ENCODE measurements at regions not wholly inside any gene's neighbourhood (a gene's known extent, or its start where the extent isn't known, plus 50 kb on each side); places are given as distances from the start of the nearest gene placed in this dataset.
"Not testable (repeated sequence)": the region's sequence is repeated elsewhere in the genome, so short reads cannot be mapped to it uniquely, and the experiment has no call there.

DNA sequence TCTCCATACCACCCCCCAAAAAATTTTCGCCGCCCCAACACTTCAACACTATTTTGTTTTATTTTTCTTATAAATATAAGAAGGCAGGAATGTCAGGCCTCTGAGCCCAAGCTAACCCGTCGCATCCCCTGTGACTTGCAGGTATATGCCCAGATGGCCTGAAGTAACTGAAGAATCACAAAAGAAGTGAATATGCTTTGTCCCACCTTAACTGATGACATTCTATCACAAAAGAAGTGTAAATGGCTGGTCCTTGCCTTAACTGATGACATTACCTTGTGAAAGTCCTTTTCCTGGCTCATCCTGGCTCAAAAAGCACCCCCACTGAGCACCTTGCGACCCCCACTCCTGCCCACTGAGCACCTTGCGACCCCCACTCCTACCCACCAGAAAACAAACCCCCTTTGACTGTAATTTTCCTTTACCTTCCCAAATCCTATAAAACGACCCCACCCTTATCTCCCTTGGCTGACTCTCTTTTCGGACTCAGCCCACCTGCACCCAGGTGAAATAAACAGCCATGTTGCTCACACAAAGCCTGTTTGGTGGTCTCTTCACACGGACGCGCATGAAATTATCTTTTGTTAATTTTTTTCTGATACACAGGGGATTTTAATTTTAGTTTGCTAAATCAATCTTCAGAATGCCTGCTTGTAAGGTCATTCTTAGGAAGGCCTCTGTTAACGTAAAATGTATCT is 87.9 kb upstream of the CCDC180 start:
- H3K36me3 ChIP-seq (ENCODE audit: control insufficient read depth in 2 of 2, extremely low read depth in 1 of 2, insufficient read depth in 1 of 2, low read length in 1 of 2); CTCF ChIA-PET; H3K4me3 ChIP-seq (ENCODE audit: control insufficient read depth in 1 of 2, extremely low read depth in 1 of 2, low read length in 1 of 2); H3K4me3 Mint-ChIP-seq; H3K36me3 Mint-ChIP-seq; H3K9me3 ChIP-seq; H3K27ac ChIP-seq (ENCODE audit: low read length); POLR2A ChIA-PET; DNase-seq; H3K9me3 Mint-ChIP-seq; ATAC-seq (replicated peaks in 1 of 4): not testable (repeated sequence)
- H3K4me1 Mint-ChIP-seq: peaks cover 5 to 11% (median 10%) of the 10 kb centered on the region in 3 donors
- peak overlapping the region in 1 of 2 donors; percentile 25 for H3K27ac Mint-ChIP-seq
- WGBS (ENCODE audit: insufficient coverage): 40% methylated on average over 1 of the region's 12 CpGs
- Histone ChIP-seq H3K27me3 (replicated peaks in 1 of 2; ENCODE audit: control insufficient read depth in 2 of 2, extremely low read depth in 1 of 2, insufficient read depth in 2 of 2, low read length in 1 of 2) (peaks cover 8 to 23% of the 10 kb centered on the region in 2 experiments), H3K4me1 (ENCODE audit: control insufficient read depth in 1 of 2, extremely low read depth in 1 of 2, insufficient read depth in 2 of 2, low read length in 2 of 2) (peaks cover 0 to 13% of the 10 kb centered on the region in 2 experiments)
- H3K27me3 Mint-ChIP-seq: peaks cover 45 to 56% of the 10 kb centered on the region in 2 donors

GRCh38 chr9:97215127-97215526 is 92.3 kb upstream of the CCDC180 start:
- H3K27ac ChIP-seq (ENCODE audit: low read length); H3K4me1 ChIP-seq (ENCODE audit: control insufficient read depth in 1 of 2, extremely low read depth in 1 of 2, insufficient read depth in 2 of 2, low read length in 2 of 2); H3K36me3 Mint-ChIP-seq; H3K36me3 ChIP-seq (ENCODE audit: control insufficient read depth in 2 of 2, extremely low read depth in 1 of 2, insufficient read depth in 1 of 2, low read length in 1 of 2); H3K27ac Mint-ChIP-seq; H3K4me3 Mint-ChIP-seq; POLR2A ChIA-PET; DNase-seq; H3K9me3 Mint-ChIP-seq; H3K9me3 ChIP-seq; CTCF ChIA-PET; H3K4me3 ChIP-seq (ENCODE audit: control insufficient read depth in 1 of 2, extremely low read depth in 1 of 2, low read length in 1 of 2); H3K27me3 ChIP-seq (replicated peaks in 1 of 2; ENCODE audit: control insufficient read depth in 2 of 2, extremely low read depth in 1 of 2, insufficient read depth in 2 of 2, low read length in 1 of 2); ATAC-seq (replicated peaks in 1 of 4); H3K4me1 Mint-ChIP-seq: not testable (repeated sequence)
- peaks cover 16 to 29% of the 10 kb centered on the region in 2 donors for H3K27me3 Mint-ChIP-seq
- 83% methylated on average over 3 of the region's 10 CpGs for WGBS (ENCODE audit: insufficient coverage)

DNA sequence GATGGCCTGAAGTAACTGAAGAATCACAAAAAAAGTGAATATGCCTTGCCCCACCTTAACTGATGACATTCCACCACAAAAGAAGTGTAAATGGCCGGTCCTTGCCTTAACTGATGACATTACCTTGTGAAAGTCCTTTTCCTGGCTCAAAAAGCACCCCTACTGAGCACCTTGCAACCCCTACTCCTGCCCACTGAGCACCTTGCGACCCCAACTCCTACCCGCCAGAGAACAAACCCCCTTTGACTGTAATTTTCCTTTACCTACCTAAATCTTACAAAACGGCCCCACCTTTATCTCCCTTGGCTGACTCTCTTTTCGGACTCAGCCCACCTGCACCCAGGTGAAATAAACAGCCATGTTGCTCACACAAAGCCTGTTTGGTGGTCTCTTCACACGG is 92.9 kb upstream of the CCDC180 start:
- peaks cover 10 to 24% of the 10 kb centered on the region in 2 donors for H3K27me3 Mint-ChIP-seq
- WGBS (ENCODE audit: insufficient coverage): 82% methylated on average over 2 of the region's 6 CpGs
- H3K36me3 ChIP-seq (ENCODE audit: control insufficient read depth in 2 of 2, extremely low read depth in 1 of 2, insufficient read depth in 1 of 2, low read length in 1 of 2); H3K4me3 ChIP-seq (ENCODE audit: control insufficient read depth in 1 of 2, extremely low read depth in 1 of 2, low read length in 1 of 2); H3K9me3 ChIP-seq; H3K27me3 ChIP-seq (replicated peaks in 1 of 2; ENCODE audit: control insufficient read depth in 2 of 2, extremely low read depth in 1 of 2, insufficient read depth in 2 of 2, low read length in 1 of 2); DNase-seq; H3K4me3 Mint-ChIP-seq; H3K4me1 Mint-ChIP-seq; CTCF ChIA-PET; H3K36me3 Mint-ChIP-seq; H3K9me3 Mint-ChIP-seq; ATAC-seq (replicated peaks in 1 of 4); POLR2A ChIA-PET; H3K27ac Mint-ChIP-seq; H3K27ac ChIP-seq (ENCODE audit: low read length); H3K4me1 ChIP-seq (ENCODE audit: control insufficient read depth in 1 of 2, extremely low read depth in 1 of 2, insufficient read depth in 2 of 2, low read length in 2 of 2): not testable (repeated sequence)

DNA sequence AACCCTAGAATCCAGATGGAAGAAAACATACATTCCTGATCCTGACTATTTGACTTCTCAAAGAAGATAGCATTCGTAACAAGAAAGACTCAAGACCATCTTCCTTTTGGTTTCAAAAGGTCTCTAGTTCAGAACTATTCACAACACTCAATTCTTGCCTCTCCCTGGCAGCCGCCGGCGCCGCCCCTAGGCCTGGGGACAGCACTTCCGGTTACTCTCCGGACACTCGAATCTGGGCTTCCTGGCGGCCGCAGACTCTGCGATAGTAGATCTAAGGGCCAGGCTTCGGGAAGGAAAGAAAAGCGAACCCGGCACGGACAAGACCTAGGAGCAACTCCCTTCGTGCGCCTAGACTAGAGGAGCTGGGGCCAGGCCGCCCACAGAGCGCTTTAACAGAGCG is 107.8 kb upstream of the CCDC180 start:
- H3K9me3 ChIP-seq: not testable (repeated sequence)

DNA sequence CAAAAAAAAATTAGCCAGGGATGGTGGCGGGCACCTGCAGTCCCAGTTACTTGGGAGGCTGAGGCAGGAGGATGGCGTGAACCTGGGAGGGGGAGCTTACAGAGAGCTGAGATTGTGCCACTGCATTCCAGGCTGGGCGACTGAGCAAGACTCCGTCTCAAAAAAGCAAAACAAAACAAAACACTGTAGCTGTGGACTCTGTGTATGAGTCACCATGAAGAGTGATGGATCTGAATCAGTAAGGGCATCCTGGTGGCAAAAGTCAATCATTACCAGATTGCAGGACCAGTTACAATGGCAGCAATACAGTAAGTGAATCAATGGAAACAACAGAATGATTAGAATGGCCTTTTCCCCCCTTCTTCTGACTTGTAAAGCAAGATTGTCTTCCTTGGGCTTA is 113.7 kb upstream of the CCDC180 start:
- H3K9me3 ChIP-seq; H3K9me3 Mint-ChIP-seq; H3K36me3 ChIP-seq (ENCODE audit: control insufficient read depth in 2 of 2, extremely low read depth in 1 of 2, insufficient read depth in 1 of 2, low read length in 1 of 2); H3K4me3 Mint-ChIP-seq; ATAC-seq (replicated peaks in 1 of 4); CTCF ChIA-PET; H3K27me3 Mint-ChIP-seq; H3K27ac Mint-ChIP-seq; H3K4me3 ChIP-seq (ENCODE audit: control insufficient read depth in 1 of 2, extremely low read depth in 1 of 2, low read length in 1 of 2); DNase-seq; POLR2A ChIA-PET; H3K27ac ChIP-seq (ENCODE audit: low read length); H3K4me1 Mint-ChIP-seq; H3K4me1 ChIP-seq (ENCODE audit: control insufficient read depth in 1 of 2, extremely low read depth in 1 of 2, insufficient read depth in 2 of 2, low read length in 2 of 2); H3K36me3 Mint-ChIP-seq; H3K27me3 ChIP-seq (replicated peaks in 1 of 2; ENCODE audit: control insufficient read depth in 2 of 2, extremely low read depth in 1 of 2, insufficient read depth in 2 of 2, low read length in 1 of 2): not testable (repeated sequence)
- 79% methylated on average over 2 of the region's 4 CpGs for WGBS (ENCODE audit: insufficient coverage)

More for the DNA sequence above, 107.8 kb upstream of the CCDC180 start:
- H3K36me3 ChIP-seq (ENCODE audit: control insufficient read depth in 2 of 2, extremely low read depth in 1 of 2, insufficient read depth in 1 of 2, low read length in 1 of 2); CTCF ChIA-PET; H3K4me3 ChIP-seq (ENCODE audit: control insufficient read depth in 1 of 2, extremely low read depth in 1 of 2, low read length in 1 of 2); ATAC-seq (replicated peaks in 1 of 4); H3K27ac Mint-ChIP-seq; H3K4me3 Mint-ChIP-seq; H3K27me3 ChIP-seq (replicated peaks in 1 of 2; ENCODE audit: control insufficient read depth in 2 of 2, extremely low read depth in 1 of 2, insufficient read depth in 2 of 2, low read length in 1 of 2); H3K36me3 Mint-ChIP-seq; POLR2A ChIA-PET; H3K27ac ChIP-seq (ENCODE audit: low read length); H3K4me1 ChIP-seq (ENCODE audit: control insufficient read depth in 1 of 2, extremely low read depth in 1 of 2, insufficient read depth in 2 of 2, low read length in 2 of 2); H3K4me1 Mint-ChIP-seq; DNase-seq: not testable (repeated sequence)
- peaks cover 6 to 13% (median 11%) of the 10 kb centered on the region in 3 donors for H3K9me3 Mint-ChIP-seq
- peaks cover 0 to 10% of the 10 kb centered on the region in 2 donors for H3K27me3 Mint-ChIP-seq
- WGBS (ENCODE audit: insufficient coverage): 50% methylated on average over 1 of the region's 20 CpGs

GRCh38 chr9:97188545-97188944 is 118.9 kb upstream of the CCDC180 start:
- DNase-seq (no peak), ATAC-seq (replicated peaks in 1 of 4) (no peak)
- Mint-ChIP-seq H3K4me1 (no peaks in the 10 kb centered on the region), H3K36me3 (peaks cover 12% of the 10 kb centered on the region), H3K9me3 (no peaks in the 10 kb centered on the region), H3K27me3 (peaks cover 0 to 7% of the 10 kb centered on the region in 2 donors), H3K4me3 (no peak overlapping the region), H3K27ac (no peak overlapping the region)
- no peak overlapping the region for H3K27ac ChIP-seq (ENCODE audit: low read length)
- POLR2A ChIA-PET: no interaction called here
- H3K4me1 ChIP-seq (ENCODE audit: control insufficient read depth in 1 of 2, extremely low read depth in 1 of 2, insufficient read depth in 2 of 2, low read length in 2 of 2): no peaks in the 10 kb centered on the region
- no peaks in the 10 kb centered on the region for H3K9me3 ChIP-seq
- peaks cover 0 to 2% of the 10 kb centered on the region in 2 experiments for H3K27me3 ChIP-seq (replicated peaks in 1 of 2; ENCODE audit: control insufficient read depth in 2 of 2, extremely low read depth in 1 of 2, insufficient read depth in 2 of 2, low read length in 1 of 2)
- CTCF ChIA-PET: no interaction called here
- WGBS (ENCODE audit: insufficient coverage): no CpG with 5 or more reads among the region's 3 CpGs
- no peaks in the 10 kb centered on the region for H3K36me3 ChIP-seq (ENCODE audit: control insufficient read depth in 2 of 2, extremely low read depth in 1 of 2, insufficient read depth in 1 of 2, low read length in 1 of 2)
- no peak overlapping the region for H3K4me3 ChIP-seq (ENCODE audit: control insufficient read depth in 1 of 2, extremely low read depth in 1 of 2, low read length in 1 of 2)

DNA sequence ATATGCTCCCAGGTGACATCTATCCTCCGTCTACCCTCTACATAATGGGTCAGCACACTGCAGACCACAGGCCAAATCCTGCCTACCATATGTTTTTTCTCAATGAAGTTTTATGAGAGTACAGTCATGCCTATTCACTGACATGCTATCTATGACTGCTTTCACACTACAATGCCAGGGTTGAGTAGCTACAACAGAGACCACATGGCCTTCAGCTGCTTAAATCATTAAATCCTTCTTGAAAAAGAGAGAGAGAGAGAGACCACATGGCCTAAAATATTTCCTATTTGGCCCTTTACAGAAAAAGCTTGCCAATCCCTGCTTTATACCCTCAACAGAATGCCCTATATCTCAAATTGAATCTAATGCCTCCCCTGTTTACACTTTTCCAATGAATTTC is 119.8 kb upstream of the CCDC180 start:
- H3K27me3 Mint-ChIP-seq; H3K27ac Mint-ChIP-seq; H3K9me3 ChIP-seq; H3K4me1 ChIP-seq (ENCODE audit: control insufficient read depth in 1 of 2, extremely low read depth in 1 of 2, insufficient read depth in 2 of 2, low read length in 2 of 2); H3K4me1 Mint-ChIP-seq; H3K27me3 ChIP-seq (replicated peaks in 1 of 2; ENCODE audit: control insufficient read depth in 2 of 2, extremely low read depth in 1 of 2, insufficient read depth in 2 of 2, low read length in 1 of 2); DNase-seq; CTCF ChIA-PET; H3K4me3 Mint-ChIP-seq; H3K4me3 ChIP-seq (ENCODE audit: control insufficient read depth in 1 of 2, extremely low read depth in 1 of 2, low read length in 1 of 2); ATAC-seq (replicated peaks in 1 of 4); H3K36me3 ChIP-seq (ENCODE audit: control insufficient read depth in 2 of 2, extremely low read depth in 1 of 2, insufficient read depth in 1 of 2, low read length in 1 of 2); H3K9me3 Mint-ChIP-seq; H3K27ac ChIP-seq (ENCODE audit: low read length): not testable (repeated sequence)
- 80% methylated on average over 1 of the region's 1 CpG for WGBS (ENCODE audit: insufficient coverage)
- H3K36me3 Mint-ChIP-seq: peaks cover 12% of the 10 kb centered on the region
- POLR2A ChIA-PET: interaction anchor here in 1 of 2 donors (0.6 kb wide), 1 partner anchor 1761 kb away, joined by 4 read pairs; no protein-coding TSS in a partner anchor

All from T-cell (primary cell).